ENCODE measurements at regions not wholly inside any gene's neighbourhood (a gene's known extent, or its start where the extent isn't known, plus 50 kb on each side); places are given as distances from the start of the nearest gene placed in this dataset.

- TF ChIP-seq CTCF (IDR thresholded peaks at IDR 0.05) (no peak), EP300 (IDR thresholded peaks at IDR 0.05) (no peak), POLR2AphosphoS5 (IDR thresholded peaks at IDR 0.05) (no peak)
Measured at GRCh38 chr6:106855117-106855516, 119.4 kb downstream of the CD24 start.

Data from stomach (tissue), 4 donors.